ENCODE measurements at regions not wholly inside any gene's neighbourhood (a gene's known extent, or its start where the extent isn't known, plus 50 kb on each side); places are given as distances from the start of the nearest gene placed in this dataset.

- H3K4me3 ChIP-seq (ENCODE audit: low read depth, low read length) = no peak overlapping the region
- DNase-seq (ENCODE audit: low read depth) = no peak
- no peak for TF ChIP-seq CTCF (conservative IDR thresholded peaks at IDR 0.05; ENCODE audit: low read depth, low read length)
Observed at GRCh38 chr2:198438331-198438730, 633.9 kb downstream of the PLCL1 start.

- TF ChIP-seq CTCF (conservative IDR thresholded peaks at IDR 0.05; ENCODE audit: low read depth, low read length) = no peak
Observed at GRCh38 chr2:198424112-198424511, 619.7 kb downstream of the PLCL1 start.

GRCh38 chr2:198417836-198418235, 613.4 kb downstream of the PLCL1 start:
- DNase-seq (ENCODE audit: low read depth) = no peak
- H3K4me3 ChIP-seq (ENCODE audit: low read depth, low read length) = no peak overlapping the region
- no peak for TF ChIP-seq CTCF (conservative IDR thresholded peaks at IDR 0.05; ENCODE audit: low read depth, low read length)

More at GRCh38 chr2:198424112-198424511, 619.7 kb downstream of the PLCL1 start:
- DNase-seq (ENCODE audit: low read depth) = no peak
- H3K4me3 ChIP-seq (ENCODE audit: low read depth, low read length) = no peak overlapping the region

- no peak overlapping the region for H3K4me3 ChIP-seq (ENCODE audit: low read depth, low read length)
- TF ChIP-seq CTCF (conservative IDR thresholded peaks at IDR 0.05; ENCODE audit: low read depth, low read length) = no peak
- DNase-seq (ENCODE audit: low read depth) = no peak
Observed at GRCh38 chr2:198414976-198415375, 610.6 kb downstream of the PLCL1 start.

- no peak for TF ChIP-seq CTCF (conservative IDR thresholded peaks at IDR 0.05; ENCODE audit: low read depth, low read length)
- no peak overlapping the region for H3K4me3 ChIP-seq (ENCODE audit: low read depth, low read length)
- no peak for DNase-seq (ENCODE audit: low read depth)
Observed at GRCh38 chr2:198411936-198412335, 607.5 kb downstream of the PLCL1 start.

- TF ChIP-seq CTCF (conservative IDR thresholded peaks at IDR 0.05; ENCODE audit: low read depth, low read length) = no peak
- no peak for DNase-seq (ENCODE audit: low read depth)
- H3K4me3 ChIP-seq (ENCODE audit: low read depth, low read length) = no peak overlapping the region
Observed at GRCh38 chr2:198408171-198408570, 603.8 kb downstream of the PLCL1 start.

GRCh38 chr2:198405311-198405710, 600.9 kb downstream of the PLCL1 start:
- H3K4me3 ChIP-seq (ENCODE audit: low read depth, low read length) = no peak overlapping the region
- DNase-seq (ENCODE audit: low read depth) = no peak
- TF ChIP-seq CTCF (conservative IDR thresholded peaks at IDR 0.05; ENCODE audit: low read depth, low read length) = no peak

Measured in choroid plexus epithelial cell (primary cell).